SK-N-SH (cell line): ENCODE measurements at regions not wholly inside any gene's neighbourhood (a gene's known extent, or its start where the extent isn't known, plus 50 kb on each side); places are given as distances from the start of the nearest gene placed in this dataset.
A peak's percentile ranks its signal among the peaks of the same experiment; 100 is the strongest.

Source experiments
- CTCF ChIA-PET: fragments of 300-600, 350-600 bp; formaldehyde crosslinking; extraction: SDS; loops from one replicate; lab custom pipeline; 2021; lab: Yijun Ruan, JAX
- POLR2A ChIA-PET: fragments of 350-600 bp; sonication (Branson Sonifier 250); formaldehyde crosslinking; extraction: SDS; loops from one replicate; lab custom pipeline; 2020; ENCODE audit warnings: antibody characterized with exemption, inconsistent platforms; lab: Yijun Ruan, JAX
- DNase-seq: peaks from one replicate; pipeline ENCODE4 v3.0.0; 2012
- H2AFZ ChIP-seq: fragments of 200-600 bp; sonication (generic); 2 replicates; pipeline ENCODE4 v1.8.1; 2016; ENCODE audit warnings: antibody characterized with exemption, mild to moderate bottlenecking, low read depth
- H3F3A ChIP-seq: fragments of 200-600 bp; sonication (generic); replicated peaks from 2 replicates; pipeline ENCODE3; 2016; ENCODE audit warnings: antibody characterized with exemption, mild to moderate bottlenecking; ENCODE audit not compliant: insufficient read depth
- H3K27ac ChIP-seq, 2 experiments: fragments of 200-500 bp in 1 of 2; fragments of 200-600 bp in 1 of 2; sonication (Bioruptor generic) in 1 of 2; sonication (generic), shearing (Covaris generic) in 1 of 2; 2 replicates each; pipeline versions ENCODE4 v1.5.1 to v1.6.1; 2014 to 2016; ENCODE audit warnings: low read depth in 2 of 2, inconsistent platforms in 1 of 2, low read length in 1 of 2, mild to moderate bottlenecking in 1 of 2, mixed read lengths in 1 of 2
- H3K27me3 ChIP-seq: fragments of 200-600 bp; sonication (generic), shearing (Covaris generic); 2 replicates; pipeline ENCODE4 v1.6.1; 2016; ENCODE audit warnings: mixed run types; ENCODE audit not compliant: insufficient read depth
- H3K36me3 ChIP-seq, 2 experiments: fragments of 200-500 bp in 1 of 2; fragments of 200-600 bp in 1 of 2; sonication (Bioruptor generic) in 1 of 2; sonication (generic) in 1 of 2; replicated peaks in 1 of 2; 2 replicates each; pipeline versions ENCODE3 to v1.5.1; 2014 to 2016; ENCODE audit warnings: low read length in 1 of 2, mild to moderate bottlenecking in 1 of 2; ENCODE audit not compliant: insufficient read depth in 2 of 2, control insufficient read depth in 1 of 2
- H3K4me1 ChIP-seq, 2 experiments: fragments of 200-500 bp in 1 of 2; fragments of 200-600 bp in 1 of 2; sonication (Bioruptor generic) in 1 of 2; sonication (generic), shearing (Covaris generic) in 1 of 2; 2 replicates each; pipeline versions ENCODE4 v1.5.1 to v1.6.1; 2014 to 2016; ENCODE audit warnings: low read depth in 1 of 2, low read length in 1 of 2, mixed run types in 1 of 2; ENCODE audit not compliant: insufficient read depth in 2 of 2, control insufficient read depth in 1 of 2
- H3K4me2 ChIP-seq: fragments of 200-600 bp; sonication (generic), shearing (Covaris generic); 2 replicates; pipeline ENCODE4 v1.6.1; 2017; ENCODE audit warnings: mixed run types
- H3K4me3 ChIP-seq, 2 experiments: fragments of 200-500 bp in 1 of 2; fragments of 200-600 bp in 1 of 2; sonication (Bioruptor generic) in 1 of 2; sonication (generic), shearing (Covaris generic) in 1 of 2; 2 replicates each; pipeline versions ENCODE4 v1.5.1 to v1.8.1; 2014 to 2016; ENCODE audit warnings: low read depth in 2 of 2, inconsistent platforms in 1 of 2, low read length in 1 of 2, mild to moderate bottlenecking in 1 of 2, mixed read lengths in 1 of 2, moderate library complexity in 1 of 2
- H3K79me2 ChIP-seq: fragments of 200-600 bp; sonication (generic); 2 replicates; pipeline ENCODE4 v1.8.1; 2017; ENCODE audit warnings: mild to moderate bottlenecking; ENCODE audit not compliant: insufficient read depth
- H3K9ac ChIP-seq: fragments of 200-600 bp; sonication (generic); 2 replicates; pipeline ENCODE4 v1.6.1; 2017; ENCODE audit warnings: mixed run types
- H3K9me2 ChIP-seq: fragments of 200-600 bp; sonication (generic); 2 replicates; pipeline ENCODE4 v1.6.1; 2017; ENCODE audit warnings: mixed run types
- H3K9me3 ChIP-seq: fragments of 200-600 bp; sonication (generic); 2 replicates; pipeline ENCODE4 v1.6.1; 2017; ENCODE audit warnings: mixed run types, mild to moderate bottlenecking, moderate library complexity
- H4K20me1 ChIP-seq: fragments of 200-600 bp; sonication (generic); 2 replicates; pipeline ENCODE4 v1.6.1; 2017; ENCODE audit warnings: mild to moderate bottlenecking, mixed run types; ENCODE audit not compliant: insufficient read depth
- FOSL2 ChIP-seq: IDR thresholded peaks from 2 replicates; pipeline ENCODE4 v1.4.0; 2012; ENCODE audit warnings: low read depth, mild to moderate bottlenecking, moderate library complexity, borderline replicate concordance
- FOXM1 ChIP-seq: IDR thresholded peaks from 2 replicates; pipeline ENCODE4 v1.4.0; 2012; ENCODE audit warnings: low read depth, mild to moderate bottlenecking
- MXI1 ChIP-seq: IDR thresholded peaks from 2 replicates; pipeline ENCODE4 v1.6.1; 2012; ENCODE audit warnings: mild to moderate bottlenecking, low read depth, low read length, improper control_type of control experiment
- POLR2AphosphoS5 ChIP-seq: IDR thresholded peaks from 2 replicates; pipeline ENCODE4 v1.6.1; 2012; ENCODE audit warnings: low read depth, low read length
- RAD21 ChIP-seq: IDR thresholded peaks from 2 replicates; pipeline ENCODE4 v1.6.1; 2012; ENCODE audit warnings: mild to moderate bottlenecking, low read length
- RFX5 ChIP-seq: IDR thresholded peaks from 2 replicates; pipeline ENCODE4 v1.6.1; 2012; ENCODE audit warnings: mild to moderate bottlenecking, improper control_type of control experiment, low read length
- SMC3 ChIP-seq: IDR thresholded peaks from 2 replicates; pipeline ENCODE4 v1.6.1; 2012; ENCODE audit warnings: low read depth, low read length, improper control_type of control experiment
- TEAD4 ChIP-seq: IDR thresholded peaks from 2 replicates; pipeline ENCODE4 v1.4.0; 2012; ENCODE audit warnings: mild to moderate bottlenecking, borderline replicate concordance; ENCODE audit not compliant: insufficient read depth
- WGBS: methylation state at CpG from one replicate; pipeline ENCODE4 v1.1.6; 2017; ENCODE audit warnings: low lambda C conversion rate; 5-methylcytosine and 5-hydroxymethylcytosine counted together
- TF ChIP-seq, protein P1 (sequence below): IDR thresholded peaks from 2 replicates; pipeline ENCODE4 v1.6.1; 2012; ENCODE audit warnings: mild to moderate bottlenecking, low read depth, low read length, moderate library complexity
- TF ChIP-seq, protein P2 (sequence below): fragments of 200-600 bp; sonication (generic); IDR thresholded peaks from 2 replicates; pipeline ENCODE4 v1.6.1; 2017; ENCODE audit warnings: antibody characterized with exemption, mild to moderate bottlenecking, moderate library complexity
- TF ChIP-seq, protein P3 (sequence below): IDR thresholded peaks from 2 replicates; pipeline ENCODE4; 2012

DNA sequence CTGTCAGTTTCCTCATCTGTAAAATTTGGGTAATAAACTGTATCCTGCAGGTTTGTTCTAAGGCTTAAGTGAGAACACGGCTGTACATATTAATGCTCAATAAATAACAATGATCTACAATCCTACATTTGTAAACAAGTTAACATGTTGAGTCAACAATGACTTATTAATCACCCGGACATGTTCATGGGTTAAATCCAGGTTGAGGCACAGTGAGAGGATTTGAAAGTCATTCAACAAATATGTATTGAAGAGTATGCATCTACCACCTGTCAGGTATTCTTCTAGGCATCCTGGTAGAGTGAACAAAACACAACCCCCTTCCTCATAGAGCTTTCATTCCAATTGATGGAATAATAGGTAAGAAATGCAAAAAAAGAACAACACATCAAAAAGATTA, 554.7 kb upstream of the SLC35B3 start (continued):
- TF ChIP-seq, protein P1, sequence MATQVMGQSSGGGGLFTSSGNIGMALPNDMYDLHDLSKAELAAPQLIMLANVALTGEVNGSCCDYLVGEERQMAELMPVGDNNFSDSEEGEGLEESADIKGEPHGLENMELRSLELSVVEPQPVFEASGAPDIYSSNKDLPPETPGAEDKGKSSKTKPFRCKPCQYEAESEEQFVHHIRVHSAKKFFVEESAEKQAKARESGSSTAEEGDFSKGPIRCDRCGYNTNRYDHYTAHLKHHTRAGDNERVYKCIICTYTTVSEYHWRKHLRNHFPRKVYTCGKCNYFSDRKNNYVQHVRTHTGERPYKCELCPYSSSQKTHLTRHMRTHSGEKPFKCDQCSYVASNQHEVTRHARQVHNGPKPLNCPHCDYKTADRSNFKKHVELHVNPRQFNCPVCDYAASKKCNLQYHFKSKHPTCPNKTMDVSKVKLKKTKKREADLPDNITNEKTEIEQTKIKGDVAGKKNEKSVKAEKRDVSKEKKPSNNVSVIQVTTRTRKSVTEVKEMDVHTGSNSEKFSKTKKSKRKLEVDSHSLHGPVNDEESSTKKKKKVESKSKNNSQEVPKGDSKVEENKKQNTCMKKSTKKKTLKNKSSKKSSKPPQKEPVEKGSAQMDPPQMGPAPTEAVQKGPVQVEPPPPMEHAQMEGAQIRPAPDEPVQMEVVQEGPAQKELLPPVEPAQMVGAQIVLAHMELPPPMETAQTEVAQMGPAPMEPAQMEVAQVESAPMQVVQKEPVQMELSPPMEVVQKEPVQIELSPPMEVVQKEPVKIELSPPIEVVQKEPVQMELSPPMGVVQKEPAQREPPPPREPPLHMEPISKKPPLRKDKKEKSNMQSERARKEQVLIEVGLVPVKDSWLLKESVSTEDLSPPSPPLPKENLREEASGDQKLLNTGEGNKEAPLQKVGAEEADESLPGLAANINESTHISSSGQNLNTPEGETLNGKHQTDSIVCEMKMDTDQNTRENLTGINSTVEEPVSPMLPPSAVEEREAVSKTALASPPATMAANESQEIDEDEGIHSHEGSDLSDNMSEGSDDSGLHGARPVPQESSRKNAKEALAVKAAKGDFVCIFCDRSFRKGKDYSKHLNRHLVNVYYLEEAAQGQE: no peak
- TF ChIP-seq POLR2AphosphoS5: no peak
- TF ChIP-seq TEAD4: no peak
- TF ChIP-seq FOXM1: no peak
- no peak for TF ChIP-seq FOSL2
- no peak for TF ChIP-seq RFX5
- no peak for TF ChIP-seq MXI1

DNA sequence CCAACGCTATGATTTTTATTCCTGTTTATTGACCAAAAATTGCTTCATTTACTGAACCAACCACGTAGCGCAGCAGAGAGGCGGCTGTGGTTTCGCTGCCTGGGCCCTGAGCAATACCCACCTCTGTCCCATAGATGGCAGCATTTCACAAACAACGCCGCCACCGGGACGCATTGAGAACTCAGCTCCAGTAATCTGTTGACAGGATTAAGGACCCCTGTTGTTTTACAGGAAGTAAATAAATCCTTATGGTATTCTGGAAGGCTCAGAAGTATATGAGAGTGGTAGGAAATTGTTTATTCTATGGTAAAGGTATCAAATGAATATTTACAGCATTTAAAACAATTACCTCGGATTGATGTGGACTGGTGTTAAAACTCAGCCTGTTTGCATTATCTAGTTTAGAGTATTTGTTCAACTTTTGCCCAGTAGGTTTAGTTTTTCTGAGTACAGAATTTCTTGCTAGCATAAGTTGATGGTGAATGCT, 547.9 kb upstream of the SLC35B3 start:
- H3F3A ChIP-seq: no peaks in the 10 kb centered on the region
- no peaks in the 10 kb centered on the region for H3K79me2 ChIP-seq
- H2AFZ ChIP-seq: no peak overlapping the region
- DNase-seq: peak; percentile 67
- peak overlapping the region in 1 of 2 experiments; percentile 16; a peak in 1 of 4 replicates for H3K4me3 ChIP-seq
- H3K27me3 ChIP-seq: no peaks in the 10 kb centered on the region
- no peak overlapping the region for H3K9ac ChIP-seq
- H3K4me2 ChIP-seq: no peak overlapping the region
- no peaks in the 10 kb centered on the region for H4K20me1 ChIP-seq
- no peaks in the 10 kb centered on the region for H3K36me3 ChIP-seq
- CTCF ChIA-PET: interaction anchor here (0.6 to 3.7 kb wide), 37 partner anchors 10 to 1483 kb away, joined by 3 to 34 read pairs (median 4); no protein-coding TSS in a partner anchor
- no peaks in the 10 kb centered on the region for H3K9me3 ChIP-seq
- no peaks in the 10 kb centered on the region for H3K9me2 ChIP-seq
- TF ChIP-seq, protein P2, sequence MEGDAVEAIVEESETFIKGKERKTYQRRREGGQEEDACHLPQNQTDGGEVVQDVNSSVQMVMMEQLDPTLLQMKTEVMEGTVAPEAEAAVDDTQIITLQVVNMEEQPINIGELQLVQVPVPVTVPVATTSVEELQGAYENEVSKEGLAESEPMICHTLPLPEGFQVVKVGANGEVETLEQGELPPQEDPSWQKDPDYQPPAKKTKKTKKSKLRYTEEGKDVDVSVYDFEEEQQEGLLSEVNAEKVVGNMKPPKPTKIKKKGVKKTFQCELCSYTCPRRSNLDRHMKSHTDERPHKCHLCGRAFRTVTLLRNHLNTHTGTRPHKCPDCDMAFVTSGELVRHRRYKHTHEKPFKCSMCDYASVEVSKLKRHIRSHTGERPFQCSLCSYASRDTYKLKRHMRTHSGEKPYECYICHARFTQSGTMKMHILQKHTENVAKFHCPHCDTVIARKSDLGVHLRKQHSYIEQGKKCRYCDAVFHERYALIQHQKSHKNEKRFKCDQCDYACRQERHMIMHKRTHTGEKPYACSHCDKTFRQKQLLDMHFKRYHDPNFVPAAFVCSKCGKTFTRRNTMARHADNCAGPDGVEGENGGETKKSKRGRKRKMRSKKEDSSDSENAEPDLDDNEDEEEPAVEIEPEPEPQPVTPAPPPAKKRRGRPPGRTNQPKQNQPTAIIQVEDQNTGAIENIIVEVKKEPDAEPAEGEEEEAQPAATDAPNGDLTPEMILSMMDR: peak; percentile 98
- TF ChIP-seq RAD21 (peak; percentile 84), SMC3 (peak; percentile 71)
- TF ChIP-seq, protein P3, sequence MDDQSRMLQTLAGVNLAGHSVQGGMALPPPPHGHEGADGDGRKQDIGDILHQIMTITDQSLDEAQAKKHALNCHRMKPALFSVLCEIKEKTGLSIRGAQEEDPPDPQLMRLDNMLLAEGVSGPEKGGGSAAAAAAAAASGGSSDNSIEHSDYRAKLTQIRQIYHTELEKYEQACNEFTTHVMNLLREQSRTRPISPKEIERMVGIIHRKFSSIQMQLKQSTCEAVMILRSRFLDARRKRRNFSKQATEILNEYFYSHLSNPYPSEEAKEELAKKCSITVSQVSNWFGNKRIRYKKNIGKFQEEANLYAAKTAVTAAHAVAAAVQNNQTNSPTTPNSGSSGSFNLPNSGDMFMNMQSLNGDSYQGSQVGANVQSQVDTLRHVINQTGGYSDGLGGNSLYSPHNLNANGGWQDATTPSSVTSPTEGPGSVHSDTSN: no peak
- H3K27ac ChIP-seq: no peak overlapping the region
- no peaks in the 10 kb centered on the region; a peak in 1 of 4 replicates for H3K4me1 ChIP-seq
- POLR2A ChIA-PET: no interaction called here
- 3% methylated on average over 10 of the region's 10 CpGs for WGBS
